NB4 (cell line): ENCODE measurements at regions not wholly inside any gene's neighbourhood (a gene's known extent, or its start where the extent isn't known, plus 50 kb on each side); places are given as distances from the start of the nearest gene placed in this dataset.

Experiments
- DNase-seq: peaks from one replicate; pipeline ENCODE4 v3.0.0; 2010; ENCODE audit warnings: low read depth
- H3K4me3 ChIP-seq: one replicate; pipeline ENCODE4 v1.5.1; 2011; ENCODE audit warnings: mild to moderate bottlenecking, low read depth, low read length, moderate library complexity
- MAX ChIP-seq: IDR thresholded peaks from 2 replicates; pipeline ENCODE4 v1.6.1; 2011; ENCODE audit warnings: low read depth, low read length
- MYC ChIP-seq: IDR thresholded peaks from 2 replicates; pipeline ENCODE4 v1.6.1; 2011; ENCODE audit warnings: low read depth, low read length
- POLR2A ChIP-seq: IDR thresholded peaks from 2 replicates; pipeline ENCODE4 v1.6.1; 2011; ENCODE audit warnings: mild to moderate bottlenecking; ENCODE audit not compliant: insufficient read length; ENCODE audit errors: extremely low read depth
- TF ChIP-seq, protein P1 (sequence below): IDR thresholded peaks from one replicate; pipeline ENCODE4 v1.5.1; 2012; ENCODE audit warnings: low read depth, low read length

DNA sequence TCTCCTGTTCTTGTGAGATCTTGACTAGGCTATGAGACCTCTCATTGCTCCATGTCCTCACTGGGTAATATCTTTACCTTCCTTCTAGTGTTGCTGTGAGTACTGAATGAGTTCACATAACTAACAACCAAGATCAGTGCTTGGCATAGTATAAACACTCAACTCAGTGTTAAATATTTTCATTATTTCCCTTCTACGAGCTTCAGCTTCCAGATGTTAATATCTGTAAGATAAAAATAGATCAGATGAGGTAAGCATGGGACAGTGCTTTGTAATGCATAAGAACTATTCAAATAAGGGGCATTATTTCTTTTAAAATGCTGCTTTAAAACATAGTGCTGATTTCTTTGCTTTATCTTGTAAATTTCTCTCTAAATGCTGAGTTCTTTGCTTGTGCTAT lies 130.8 kb downstream of the DIPK2A start:
- H3K4me3 ChIP-seq: no peak overlapping the region
- no peak for DNase-seq
- TF ChIP-seq MYC (no peak), POLR2A (no peak), MAX (no peak)
- TF ChIP-seq, protein P1, sequence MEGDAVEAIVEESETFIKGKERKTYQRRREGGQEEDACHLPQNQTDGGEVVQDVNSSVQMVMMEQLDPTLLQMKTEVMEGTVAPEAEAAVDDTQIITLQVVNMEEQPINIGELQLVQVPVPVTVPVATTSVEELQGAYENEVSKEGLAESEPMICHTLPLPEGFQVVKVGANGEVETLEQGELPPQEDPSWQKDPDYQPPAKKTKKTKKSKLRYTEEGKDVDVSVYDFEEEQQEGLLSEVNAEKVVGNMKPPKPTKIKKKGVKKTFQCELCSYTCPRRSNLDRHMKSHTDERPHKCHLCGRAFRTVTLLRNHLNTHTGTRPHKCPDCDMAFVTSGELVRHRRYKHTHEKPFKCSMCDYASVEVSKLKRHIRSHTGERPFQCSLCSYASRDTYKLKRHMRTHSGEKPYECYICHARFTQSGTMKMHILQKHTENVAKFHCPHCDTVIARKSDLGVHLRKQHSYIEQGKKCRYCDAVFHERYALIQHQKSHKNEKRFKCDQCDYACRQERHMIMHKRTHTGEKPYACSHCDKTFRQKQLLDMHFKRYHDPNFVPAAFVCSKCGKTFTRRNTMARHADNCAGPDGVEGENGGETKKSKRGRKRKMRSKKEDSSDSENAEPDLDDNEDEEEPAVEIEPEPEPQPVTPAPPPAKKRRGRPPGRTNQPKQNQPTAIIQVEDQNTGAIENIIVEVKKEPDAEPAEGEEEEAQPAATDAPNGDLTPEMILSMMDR: no peak

DNA sequence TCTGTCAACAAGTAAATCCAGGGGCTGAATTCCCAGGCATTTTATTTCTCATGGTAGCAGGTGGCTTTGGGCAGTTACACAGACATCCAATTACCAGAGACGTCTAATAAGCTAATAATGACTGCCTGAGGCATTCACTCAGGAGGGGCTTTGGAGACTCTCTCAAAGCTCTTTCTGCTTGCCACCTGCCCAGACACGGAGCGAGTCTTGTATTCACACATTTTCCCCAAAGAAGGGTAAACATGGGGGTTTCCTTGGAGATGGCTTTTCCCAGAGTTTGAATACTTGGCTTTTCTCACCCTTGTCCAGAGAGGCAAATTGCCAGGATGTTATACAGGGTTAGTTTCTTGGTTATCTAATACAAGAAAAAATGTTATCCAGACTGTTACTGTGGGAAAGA lies 132.6 kb downstream of the DIPK2A start:
- TF ChIP-seq, protein P1: no peak
- no peak for TF ChIP-seq MYC
- no peak for TF ChIP-seq POLR2A
- no peak for TF ChIP-seq MAX
- DNase-seq: no peak
- no peak overlapping the region for H3K4me3 ChIP-seq

DNA sequence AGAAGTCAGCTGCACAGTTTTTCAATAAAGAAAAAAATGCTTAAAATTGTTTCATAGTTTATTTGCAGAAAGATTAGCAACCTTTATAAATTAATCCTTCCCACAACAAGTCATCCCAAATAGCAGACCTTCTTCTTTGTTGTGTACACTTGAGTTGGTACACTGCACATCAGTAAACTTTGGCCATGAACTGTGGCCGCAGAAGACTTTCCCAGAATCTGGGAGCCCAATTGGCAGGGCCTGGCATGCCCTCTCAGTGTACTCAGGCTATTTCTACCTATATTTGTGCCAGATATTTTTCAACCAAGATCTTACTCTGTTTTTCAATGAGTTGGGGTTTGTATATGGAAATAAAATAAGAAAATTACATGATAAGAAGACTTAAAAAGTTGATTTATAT lies 133.1 kb downstream of the DIPK2A start:
- no peak for DNase-seq
- no peak overlapping the region for H3K4me3 ChIP-seq
- TF ChIP-seq, protein P1: no peak
- TF ChIP-seq MAX (no peak), POLR2A (no peak), MYC (no peak)

DNA sequence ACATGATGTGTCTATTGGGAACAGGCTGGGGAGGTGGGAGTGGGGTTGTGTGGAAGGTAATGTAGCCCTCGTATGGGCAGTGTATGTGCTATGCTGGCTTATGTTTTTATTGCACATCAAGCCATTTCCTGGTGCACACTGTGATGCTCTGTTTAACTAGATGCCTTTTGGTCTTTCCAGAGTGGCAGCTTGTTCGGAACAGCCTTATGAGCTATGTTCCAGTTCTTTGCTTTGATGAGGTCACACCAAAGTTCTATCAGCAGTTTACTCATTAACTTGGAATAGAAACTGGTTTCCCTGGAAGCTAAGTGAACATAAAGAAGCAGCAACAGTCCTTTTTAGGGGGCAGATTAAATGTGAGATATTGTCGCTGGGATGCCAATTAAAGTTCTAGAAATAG lies 133.9 kb downstream of the DIPK2A start:
- TF ChIP-seq MAX: no peak
- TF ChIP-seq, protein P1: no peak
- TF ChIP-seq POLR2A: no peak
- no peak overlapping the region for H3K4me3 ChIP-seq
- no peak for DNase-seq

DNA sequence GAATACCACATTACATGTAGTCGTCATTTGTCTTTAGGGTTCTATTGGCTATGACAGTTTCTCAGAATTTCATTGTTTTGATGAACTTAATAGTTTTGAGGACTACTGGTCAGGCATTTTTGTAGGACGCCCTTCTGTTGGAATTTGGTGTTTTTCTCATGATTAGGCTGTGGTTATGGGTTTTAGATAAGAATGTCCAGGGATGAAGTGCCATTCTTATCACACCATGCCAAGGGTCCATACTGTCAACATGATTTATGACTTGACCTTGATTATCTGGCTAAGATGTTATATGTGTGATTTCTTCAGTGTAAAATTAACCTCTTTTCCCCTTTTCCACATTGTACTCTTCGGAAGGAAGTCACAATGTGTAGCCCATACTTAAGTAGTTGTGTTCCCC lies 135.3 kb downstream of the DIPK2A start:
- H3K4me3 ChIP-seq: no peak overlapping the region
- DNase-seq: no peak
- TF ChIP-seq MYC: no peak
- no peak for TF ChIP-seq POLR2A
- TF ChIP-seq MAX: no peak
- TF ChIP-seq, protein P1: no peak

DNA sequence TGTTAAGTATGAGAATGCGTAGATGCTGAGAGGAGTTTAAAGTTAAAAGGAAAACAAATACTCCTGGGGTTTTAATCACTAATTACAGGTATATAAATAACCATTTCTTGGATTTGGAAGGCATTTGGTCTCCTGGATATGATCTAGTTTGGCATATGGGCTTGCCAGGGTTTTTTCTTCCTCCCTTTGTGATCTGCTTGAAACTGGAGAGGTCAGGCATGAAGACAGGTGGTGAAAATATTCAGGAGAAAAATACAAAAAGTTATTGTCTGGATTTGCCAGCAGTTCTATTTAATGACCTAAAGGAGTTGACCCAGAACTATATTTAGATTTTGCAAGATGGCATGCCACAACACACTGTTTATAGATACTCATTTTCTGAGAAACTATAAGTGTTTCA lies 136.3 kb downstream of the DIPK2A start:
- TF ChIP-seq POLR2A: no peak
- H3K4me3 ChIP-seq: no peak overlapping the region
- no peak for DNase-seq
